SH-SY5Y (cell line): ENCODE measurements at regions not wholly inside any gene's neighbourhood (a gene's known extent, or its start where the extent isn't known, plus 50 kb on each side); places are given as distances from the start of the nearest gene placed in this dataset.

ENCODE experiments used
- GATA2 ChIP-seq: IDR thresholded peaks from 2 replicates; pipeline ENCODE4 v1.6.1; 2011; ENCODE audit warnings: mild to moderate bottlenecking, low read depth, low read length
- GATA3 ChIP-seq: IDR thresholded peaks from 2 replicates; pipeline ENCODE4 v1.6.1; 2011; ENCODE audit warnings: low read depth, mild to moderate bottlenecking, low read length, moderate library complexity

DNA sequence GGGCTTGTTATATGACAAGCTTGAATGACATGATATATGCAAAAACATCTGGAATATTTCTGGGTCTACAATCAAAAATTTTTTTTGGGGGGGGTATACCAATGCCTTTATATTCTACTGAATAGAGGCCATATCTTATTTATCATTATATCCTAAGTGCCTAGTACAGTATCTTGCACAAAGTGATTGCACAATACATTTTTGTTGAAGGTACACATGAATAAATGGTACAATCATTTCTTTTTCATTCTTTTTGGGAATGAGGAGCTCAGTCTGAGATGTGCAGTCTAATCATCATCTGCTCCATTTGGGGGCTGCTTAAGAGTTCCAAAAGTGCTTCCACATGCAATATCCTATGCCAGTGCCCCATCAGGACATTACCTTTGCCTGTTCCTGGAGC is 214.6 kb downstream of the KIF20B start:
- TF ChIP-seq GATA2 = no peak
- no peak for TF ChIP-seq GATA3
